ENCODE measurements at regions not wholly inside any gene's neighbourhood (a gene's known extent, or its start where the extent isn't known, plus 50 kb on each side); places are given as distances from the start of the nearest gene placed in this dataset.

- TF ChIP-seq CTCF (IDR thresholded peaks at IDR 0.05) (no peak), POLR2A (IDR thresholded peaks at IDR 0.05) (no peak), POLR2AphosphoS5 (IDR thresholded peaks at IDR 0.05) (no peak)
Measured at GRCh38 chr21:25183577-25183976, 423.7 kb downstream of the MRPL39 start.
